Mucosa of descending colon (tissue), 3 donors: ENCODE measurements at regions not wholly inside any gene's neighbourhood (a gene's known extent, or its start where the extent isn't known, plus 50 kb on each side); places are given as distances from the start of the nearest gene placed in this dataset.

Source experiments
- ATAC-seq: fragments of 200-7000 bp; cut with Tn5 transposase; one replicate; pipeline ENCODE4 v1.9.1; 2020; ENCODE audit warnings: mild to moderate bottlenecking, moderate library complexity
- DNase-seq, 3 donors: peaks; one replicate each; pipeline ENCODE4 v3.0.0-alpha.2; 2020
- H3K36me3 ChIP-seq: fragments of 200-600 bp; one replicate; pipeline ENCODE4 v1.8.0; 2021; ENCODE audit warnings: low read depth, mild to moderate bottlenecking
- H3K4me1 ChIP-seq: fragments of 200-600 bp; one replicate; pipeline ENCODE4 v1.8.0; 2021; ENCODE audit warnings: low read depth, mild to moderate bottlenecking
- H3K4me3 ChIP-seq: fragments of 200-600 bp; one replicate; pipeline ENCODE4 v1.8.0; 2021; ENCODE audit warnings: mild to moderate bottlenecking
- H3K9me3 ChIP-seq: fragments of 200-600 bp; one replicate; pipeline ENCODE4 v1.8.0; 2021; ENCODE audit warnings: mild to moderate bottlenecking
- intact Hi-C, 2 donors: fragments of 100-400 bp; cut with DNase I in 1 of 2; cut with micrococcal nuclease in 1 of 2; formaldehyde crosslinking; loops; one replicate each; pipeline versions ENCODE4 v1.11.0 to v1.11.1; 2022; cut with DNase I, micrococcal nuclease
- TF ChIP-seq, protein P1 (sequence below): fragments of 200-600 bp; IDR thresholded peaks from one replicate; pipeline ENCODE4 v1.8.0; 2022; ENCODE audit warnings: antibody characterized with exemption, mild to moderate bottlenecking
- donor health status: DM: no; HTN: no; CAD: no; lungs with moderate emphysema.
- donor health status: DM: no; HTN: no; CAD: no.
- donor health status: DM: no; HTN: yes; CAD: no.

DNA sequence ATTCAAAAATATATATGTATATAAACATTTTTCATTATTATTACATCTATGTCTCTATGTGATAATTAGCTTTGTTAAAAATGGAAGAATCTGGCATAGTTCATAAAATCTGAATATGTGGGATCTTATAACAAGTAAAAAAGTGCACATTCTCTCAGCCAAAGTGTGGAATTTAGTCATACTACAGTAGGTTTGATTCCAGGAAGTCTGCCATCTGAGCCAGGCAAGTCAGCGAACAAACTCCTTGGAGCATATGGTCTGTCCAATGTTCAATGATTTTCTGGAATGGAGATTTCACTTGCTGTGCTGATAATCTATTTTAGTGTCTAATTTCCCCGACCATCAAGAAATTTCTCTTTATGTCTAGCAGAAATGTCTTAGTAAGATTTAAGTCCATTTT lies 1033.2 kb upstream of the NXPH2 start:
- TF ChIP-seq, protein P1, sequence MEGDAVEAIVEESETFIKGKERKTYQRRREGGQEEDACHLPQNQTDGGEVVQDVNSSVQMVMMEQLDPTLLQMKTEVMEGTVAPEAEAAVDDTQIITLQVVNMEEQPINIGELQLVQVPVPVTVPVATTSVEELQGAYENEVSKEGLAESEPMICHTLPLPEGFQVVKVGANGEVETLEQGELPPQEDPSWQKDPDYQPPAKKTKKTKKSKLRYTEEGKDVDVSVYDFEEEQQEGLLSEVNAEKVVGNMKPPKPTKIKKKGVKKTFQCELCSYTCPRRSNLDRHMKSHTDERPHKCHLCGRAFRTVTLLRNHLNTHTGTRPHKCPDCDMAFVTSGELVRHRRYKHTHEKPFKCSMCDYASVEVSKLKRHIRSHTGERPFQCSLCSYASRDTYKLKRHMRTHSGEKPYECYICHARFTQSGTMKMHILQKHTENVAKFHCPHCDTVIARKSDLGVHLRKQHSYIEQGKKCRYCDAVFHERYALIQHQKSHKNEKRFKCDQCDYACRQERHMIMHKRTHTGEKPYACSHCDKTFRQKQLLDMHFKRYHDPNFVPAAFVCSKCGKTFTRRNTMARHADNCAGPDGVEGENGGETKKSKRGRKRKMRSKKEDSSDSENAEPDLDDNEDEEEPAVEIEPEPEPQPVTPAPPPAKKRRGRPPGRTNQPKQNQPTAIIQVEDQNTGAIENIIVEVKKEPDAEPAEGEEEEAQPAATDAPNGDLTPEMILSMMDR, result no peak
- ATAC-seq, result no peak
- H3K9me3 ChIP-seq, result no peaks in the 10 kb centered on the region
- H3K4me1 ChIP-seq, result no peaks in the 10 kb centered on the region
- intact Hi-C loops, result no loop called here
- no peak for DNase-seq
- H3K4me3 ChIP-seq, result no peak overlapping the region
- no peaks in the 10 kb centered on the region for H3K36me3 ChIP-seq

DNA sequence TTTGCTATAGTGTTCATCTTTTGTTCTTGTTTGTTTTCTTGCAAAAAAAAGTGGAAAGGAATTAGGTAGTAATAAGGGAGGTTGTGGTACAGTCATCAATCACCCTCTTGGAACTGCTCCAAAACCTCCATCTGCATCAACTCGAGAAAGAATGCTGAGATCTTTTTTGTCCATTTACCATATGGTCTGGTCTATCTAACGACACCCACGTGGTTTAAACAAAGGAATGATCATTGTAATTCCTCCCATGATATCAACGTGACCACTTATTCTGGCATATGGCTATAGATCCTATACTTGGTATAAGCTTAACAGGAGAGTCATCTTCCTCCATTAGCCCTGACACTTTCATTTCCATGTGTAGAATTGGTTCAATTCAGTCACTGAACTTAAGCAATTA lies 1025.3 kb upstream of the NXPH2 start:
- Histone ChIP-seq H3K4me3 (no peak overlapping the region), H3K36me3 (no peaks in the 10 kb centered on the region), H3K4me1 (no peaks in the 10 kb centered on the region), H3K9me3 (no peaks in the 10 kb centered on the region)
- TF ChIP-seq, protein P1, result no peak
- DNase-seq (no peak), ATAC-seq (no peak)
- intact Hi-C loops, result no loop called here

DNA sequence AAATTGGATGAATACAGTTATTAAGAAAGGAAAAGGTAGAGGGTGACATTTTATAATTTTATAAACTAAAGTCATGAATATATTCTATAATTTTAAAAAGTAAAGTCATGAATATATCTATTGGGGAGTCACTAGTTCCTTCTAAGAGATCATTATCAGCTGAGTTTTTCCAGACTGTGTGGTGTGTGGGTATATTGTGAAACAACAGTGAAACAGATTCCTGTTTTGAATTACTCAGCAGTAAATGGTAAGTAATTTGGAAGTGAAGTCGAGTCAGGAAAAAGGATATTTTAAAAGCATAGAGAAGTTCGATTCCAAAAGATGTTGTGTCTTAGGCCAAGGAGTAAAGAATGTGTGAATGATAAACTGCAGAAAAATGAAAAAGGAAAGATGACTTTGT lies 1018.2 kb upstream of the NXPH2 start:
- no peak for ATAC-seq
- H3K9me3 ChIP-seq, result no peaks in the 10 kb centered on the region
- H3K36me3 ChIP-seq, result no peaks in the 10 kb centered on the region
- TF ChIP-seq, protein P1, result no peak
- intact Hi-C loops, result no loop called here
- DNase-seq, result no peak
- no peaks in the 10 kb centered on the region for H3K4me1 ChIP-seq
- no peak overlapping the region for H3K4me3 ChIP-seq

DNA sequence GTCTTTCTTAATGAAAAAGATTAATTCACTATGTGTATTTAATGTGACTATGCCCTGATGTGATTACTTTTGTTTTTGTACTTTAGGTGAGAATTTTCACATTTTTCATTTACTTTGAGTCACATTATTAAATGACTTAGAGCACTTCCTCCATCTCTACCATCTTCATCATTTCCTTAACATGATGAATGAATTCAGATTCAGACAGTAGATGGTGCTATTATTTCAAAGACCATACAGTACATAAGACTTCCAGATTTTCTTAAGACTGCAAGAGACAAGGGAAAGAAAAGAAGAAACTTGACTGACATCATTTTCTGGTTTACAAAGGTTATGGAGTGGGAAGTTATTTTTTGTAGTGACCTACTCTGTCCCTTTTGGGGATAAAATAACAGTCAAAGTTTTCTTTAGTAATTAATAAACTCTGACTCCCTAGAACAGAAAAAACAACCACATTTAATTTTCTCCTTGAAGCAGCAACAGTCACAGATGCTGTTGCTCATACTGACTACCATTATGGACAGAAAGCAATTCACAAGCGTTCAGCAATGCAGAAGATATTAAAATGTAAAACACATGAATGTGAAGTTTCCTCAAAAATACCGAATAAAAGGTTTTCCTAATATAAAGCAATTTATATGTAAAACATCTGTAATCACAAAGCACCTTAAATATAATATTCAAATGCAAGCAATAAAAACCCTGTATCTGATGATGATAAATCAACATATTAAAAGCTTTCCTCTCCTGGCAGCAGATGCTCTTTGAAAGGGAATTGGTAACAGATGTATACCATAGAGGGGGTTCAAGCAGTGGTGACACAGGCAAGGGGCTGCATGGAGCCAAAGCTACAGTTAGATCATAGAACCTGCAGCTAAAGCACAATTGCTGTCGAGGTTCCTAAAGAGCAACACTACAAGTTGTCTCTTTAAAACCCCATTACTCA lies 1010.9 kb upstream of the NXPH2 start:
- intact Hi-C loops, result no loop called here
- TF ChIP-seq, protein P1, result no peak
- DNase-seq (no peak), ATAC-seq (no peak)
- Histone ChIP-seq H3K4me1 (no peaks in the 10 kb centered on the region), H3K4me3 (no peak overlapping the region), H3K9me3 (no peaks in the 10 kb centered on the region), H3K36me3 (no peaks in the 10 kb centered on the region)

DNA sequence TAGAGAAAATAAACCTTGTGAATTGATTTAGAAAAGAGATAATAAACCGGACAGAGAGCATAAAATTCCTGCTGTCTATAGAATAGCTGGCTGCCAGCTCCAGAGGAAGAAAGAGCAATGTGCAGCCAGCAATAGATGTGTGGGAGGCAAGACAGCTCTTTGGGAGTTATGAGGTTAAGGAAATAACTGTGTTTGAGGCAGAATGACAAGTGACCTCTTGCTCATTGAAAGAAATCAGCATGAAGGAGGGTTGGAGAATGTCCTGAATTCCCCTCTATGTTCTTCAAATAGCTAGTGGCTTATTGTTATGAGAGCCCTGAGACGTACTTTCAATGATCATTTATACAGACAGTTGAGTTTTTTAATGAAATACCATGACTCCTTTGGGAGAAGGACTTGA lies 1009.9 kb upstream of the NXPH2 start:
- no peaks in the 10 kb centered on the region for H3K36me3 ChIP-seq
- no peak overlapping the region for H3K4me3 ChIP-seq
- intact Hi-C loops, result no loop called here
- no peaks in the 10 kb centered on the region for H3K9me3 ChIP-seq
- DNase-seq (no peak), ATAC-seq (no peak)
- TF ChIP-seq, protein P1, result no peak
- no peaks in the 10 kb centered on the region for H3K4me1 ChIP-seq
